ENCODE measurements at regions not wholly inside any gene's neighbourhood (a gene's known extent, or its start where the extent isn't known, plus 50 kb on each side); places are given as distances from the start of the nearest gene placed in this dataset.

- TF ChIP-seq CTCF (IDR thresholded peaks at IDR 0.05; ENCODE audit: low read length) (no peak), EZH2 (IDR thresholded peaks at IDR 0.05; ENCODE audit: borderline replicate concordance, low read length) (no peak)
Observed at GRCh38 chr13:85197431-85197830, 601.8 kb downstream of the SLITRK6 start.
